Osteoblast (primary cell): ENCODE measurements at regions not wholly inside any gene's neighbourhood (a gene's known extent, or its start where the extent isn't known, plus 50 kb on each side); places are given as distances from the start of the nearest gene placed in this dataset.

Experiments used
- DNase-seq: peaks from one replicate; pipeline ENCODE4 v3.0.0; 2011; ENCODE audit warnings: low spot score, mixed read lengths; ENCODE audit not compliant: insufficient read length; ENCODE audit errors: missing footprints
- H2AFZ ChIP-seq: 2 replicates; pipeline ENCODE4 v1.6.0; 2011; ENCODE audit warnings: mild to moderate bottlenecking, low read length
- H3K27ac ChIP-seq: 2 replicates; pipeline ENCODE4 v1.5.1; 2011; ENCODE audit warnings: mild to moderate bottlenecking, low read depth, low read length, moderate library complexity
- H3K27me3 ChIP-seq: 2 replicates; pipeline ENCODE4 v1.6.0; 2012; ENCODE audit warnings: mild to moderate bottlenecking, control low read depth, inconsistent platforms, low read length, moderate library complexity; ENCODE audit not compliant: insufficient read depth
- H3K36me3 ChIP-seq: 2 replicates; pipeline ENCODE4 v1.5.1; 2011; ENCODE audit warnings: mild to moderate bottlenecking, low read length, control low read depth, moderate library complexity; ENCODE audit not compliant: insufficient read depth
- H3K4me1 ChIP-seq: 2 replicates; pipeline ENCODE4 v1.5.1; 2011; ENCODE audit warnings: mild to moderate bottlenecking, low read length, control low read depth, moderate library complexity; ENCODE audit not compliant: insufficient read depth
- H3K4me2 ChIP-seq: 2 replicates; pipeline ENCODE4 v1.6.0; 2011; ENCODE audit warnings: mild to moderate bottlenecking, low read length; ENCODE audit not compliant: insufficient read depth
- H3K4me3 ChIP-seq: fragments of 200-600 bp; sonication (generic); 3 replicates; pipeline ENCODE4 v1.5.1; 2012; ENCODE audit warnings: mild to moderate bottlenecking, low read length, inconsistent platforms; ENCODE audit not compliant: insufficient read depth
- H3K79me2 ChIP-seq: 2 replicates; pipeline ENCODE4 v1.6.0; 2012; ENCODE audit warnings: mild to moderate bottlenecking, low read length, control low read depth, inconsistent platforms; ENCODE audit not compliant: insufficient read depth
- H3K9me3 ChIP-seq: 2 replicates; pipeline ENCODE4 v1.5.1; 2011; ENCODE audit warnings: low read depth, low read length, control low read depth
- H4K20me1 ChIP-seq: 2 replicates; pipeline ENCODE4 v1.6.0; 2012; ENCODE audit warnings: mild to moderate bottlenecking, low read length, control low read depth; ENCODE audit not compliant: insufficient read depth
- CTCF ChIP-seq: IDR thresholded peaks from 2 replicates; pipeline ENCODE4 v1.5.1; 2011; ENCODE audit warnings: mild to moderate bottlenecking, low read depth, low read length, moderate library complexity; ENCODE audit errors: extremely low read depth

GRCh38 chr16:9235867-9236266 lies 144.4 kb downstream of the HAPSTR1 start:
- TF ChIP-seq CTCF = no peak
- Histone ChIP-seq H3K4me2 (no peak overlapping the region), H4K20me1 (no peaks in the 10 kb centered on the region), H3K4me3 (no peak overlapping the region), H3K4me1 (no peaks in the 10 kb centered on the region), H3K79me2 (no peaks in the 10 kb centered on the region), H3K9me3 (no peaks in the 10 kb centered on the region), H3K27ac (no peak overlapping the region), H2AFZ (no peak overlapping the region), H3K27me3 (no peaks in the 10 kb centered on the region), H3K36me3 (no peaks in the 10 kb centered on the region)
- DNase-seq = no peak

GRCh38 chr16:9236319-9236718 lies 144.9 kb downstream of the HAPSTR1 start:
- H3K4me2 ChIP-seq = no peak overlapping the region
- no peaks in the 10 kb centered on the region for H3K79me2 ChIP-seq
- H3K27me3 ChIP-seq = no peaks in the 10 kb centered on the region
- no peaks in the 10 kb centered on the region for H3K36me3 ChIP-seq
- no peak for TF ChIP-seq CTCF
- no peaks in the 10 kb centered on the region for H3K9me3 ChIP-seq
- no peaks in the 10 kb centered on the region for H3K4me1 ChIP-seq
- H2AFZ ChIP-seq = no peak overlapping the region
- H3K4me3 ChIP-seq = no peak overlapping the region
- no peaks in the 10 kb centered on the region for H4K20me1 ChIP-seq
- DNase-seq = no peak
- no peak overlapping the region for H3K27ac ChIP-seq

GRCh38 chr16:9238346-9238745 lies 146.9 kb downstream of the HAPSTR1 start:
- no peak for DNase-seq
- Histone ChIP-seq H3K4me3 (no peak overlapping the region), H3K4me1 (no peaks in the 10 kb centered on the region), H2AFZ (no peak overlapping the region), H3K27me3 (no peaks in the 10 kb centered on the region), H4K20me1 (no peaks in the 10 kb centered on the region), H3K9me3 (no peaks in the 10 kb centered on the region), H3K27ac (no peak overlapping the region), H3K4me2 (no peak overlapping the region), H3K79me2 (no peaks in the 10 kb centered on the region), H3K36me3 (no peaks in the 10 kb centered on the region)
- no peak for TF ChIP-seq CTCF

GRCh38 chr16:9241177-9241576 lies 149.7 kb downstream of the HAPSTR1 start:
- Histone ChIP-seq H3K4me1 (no peaks in the 10 kb centered on the region), H3K9me3 (no peaks in the 10 kb centered on the region), H4K20me1 (no peaks in the 10 kb centered on the region), H2AFZ (no peak overlapping the region), H3K27me3 (no peaks in the 10 kb centered on the region), H3K36me3 (no peaks in the 10 kb centered on the region), H3K27ac (no peak overlapping the region), H3K4me2 (no peak overlapping the region), H3K79me2 (no peaks in the 10 kb centered on the region), H3K4me3 (no peak overlapping the region)
- no peak for TF ChIP-seq CTCF
- no peak for DNase-seq
